Vagina (tissue), 2 donors: ENCODE measurements at regions not wholly inside any gene's neighbourhood (a gene's known extent, or its start where the extent isn't known, plus 50 kb on each side); places are given as distances from the start of the nearest gene placed in this dataset.

ENCODE experiments used
- POLR2A ChIP-seq, 2 donors: fragments of 450-650 bp; IDR thresholded peaks; one replicate each; pipeline ENCODE4 v1.6.1; 2017; ENCODE audit warnings: antibody characterized with exemption in 2 of 2, mild to moderate bottlenecking in 2 of 2, moderate library complexity in 2 of 2
- POLR2AphosphoS5 ChIP-seq, 2 donors: sonication (generic); formaldehyde crosslinking; IDR thresholded peaks; one replicate each; pipeline ENCODE4 v1.9.0; 2017; ENCODE audit warnings: antibody characterized with exemption in 2 of 2, mild to moderate bottlenecking in 2 of 2, low read depth in 1 of 2; ENCODE audit not compliant: insufficient read depth in 1 of 2
- TF ChIP-seq, protein P1 (sequence below), 3 experiments: fragments of 450-650 bp in 2 of 3; fragments of 200-600 bp in 1 of 3; sonication (generic) in 1 of 3; IDR thresholded peaks; one replicate each; pipeline ENCODE4 v1.5.1; 2017 to 2019; ENCODE audit warnings: antibody characterized with exemption in 3 of 3, mild to moderate bottlenecking in 2 of 3, moderate library complexity in 2 of 3

GRCh38 chr17:79223953-79224352 lies 149.3 kb downstream of the ENGASE start:
- TF ChIP-seq, protein P1, sequence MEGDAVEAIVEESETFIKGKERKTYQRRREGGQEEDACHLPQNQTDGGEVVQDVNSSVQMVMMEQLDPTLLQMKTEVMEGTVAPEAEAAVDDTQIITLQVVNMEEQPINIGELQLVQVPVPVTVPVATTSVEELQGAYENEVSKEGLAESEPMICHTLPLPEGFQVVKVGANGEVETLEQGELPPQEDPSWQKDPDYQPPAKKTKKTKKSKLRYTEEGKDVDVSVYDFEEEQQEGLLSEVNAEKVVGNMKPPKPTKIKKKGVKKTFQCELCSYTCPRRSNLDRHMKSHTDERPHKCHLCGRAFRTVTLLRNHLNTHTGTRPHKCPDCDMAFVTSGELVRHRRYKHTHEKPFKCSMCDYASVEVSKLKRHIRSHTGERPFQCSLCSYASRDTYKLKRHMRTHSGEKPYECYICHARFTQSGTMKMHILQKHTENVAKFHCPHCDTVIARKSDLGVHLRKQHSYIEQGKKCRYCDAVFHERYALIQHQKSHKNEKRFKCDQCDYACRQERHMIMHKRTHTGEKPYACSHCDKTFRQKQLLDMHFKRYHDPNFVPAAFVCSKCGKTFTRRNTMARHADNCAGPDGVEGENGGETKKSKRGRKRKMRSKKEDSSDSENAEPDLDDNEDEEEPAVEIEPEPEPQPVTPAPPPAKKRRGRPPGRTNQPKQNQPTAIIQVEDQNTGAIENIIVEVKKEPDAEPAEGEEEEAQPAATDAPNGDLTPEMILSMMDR (IDR thresholded peaks at IDR 0.05): no peak
- TF ChIP-seq POLR2A (IDR thresholded peaks at IDR 0.05) (no peak), POLR2AphosphoS5 (IDR thresholded peaks at IDR 0.05; ENCODE audit: insufficient read depth in 1 of 2, low read depth in 1 of 2) (no peak)
